GM21390 (cell line): ENCODE measurements at regions not wholly inside any gene's neighbourhood (a gene's known extent, or its start where the extent isn't known, plus 50 kb on each side); places are given as distances from the start of the nearest gene placed in this dataset.

Experiments used
- ATAC-seq: cut with Tn5 transposase; IDR thresholded peaks from one replicate; pipeline ENCODE4 v1.9.1; 2021; ENCODE audit not compliant: unreplicated experiment

GRCh38 chrX:151476604-151477303, 79.7 kb downstream of the VMA21 start:
- no peak for ATAC-seq

GRCh38 chrX:151478058-151478457, 81.1 kb downstream of the VMA21 start:
- no peak for ATAC-seq

GRCh38 chrX:151488677-151489076, 74.8 kb upstream of the PASD1 start:
- ATAC-seq, result peak; percentile 72

- no peak for ATAC-seq
Measured at GRCh38 chrX:151505796-151506195, 57.7 kb upstream of the PASD1 start.

GRCh38 chrX:151510203-151510602, 53.3 kb upstream of the PASD1 start:
- no peak for ATAC-seq

GRCh38 chrX:151513472-151513871, 50.0 kb upstream of the PASD1 start:
- ATAC-seq, result no peak
